ENCODE measurements at regions not wholly inside any gene's neighbourhood (a gene's known extent, or its start where the extent isn't known, plus 50 kb on each side); places are given as distances from the start of the nearest gene placed in this dataset.

DNA sequence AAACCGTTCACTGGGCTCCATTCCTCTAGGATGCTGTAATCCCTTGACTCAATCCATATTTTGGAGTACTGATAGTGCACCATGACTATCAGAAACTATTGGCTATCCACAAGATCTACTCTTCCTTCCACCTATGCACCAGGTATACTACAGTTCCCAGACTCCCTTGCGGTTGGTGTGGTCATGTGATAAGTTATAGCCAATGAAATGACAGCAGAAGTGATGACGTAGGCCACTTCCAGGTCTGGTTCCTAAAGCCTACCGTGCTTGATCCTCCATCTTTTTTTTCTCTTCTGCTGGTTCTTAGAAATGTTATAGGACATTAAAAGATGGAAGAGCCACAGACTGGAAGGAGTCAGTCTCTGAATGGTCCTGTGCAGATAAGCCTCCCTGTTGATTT lies 278.8 kb upstream of the C16orf82 start:
- no peak for DNase-seq (ENCODE audit: low spot score)

DNA sequence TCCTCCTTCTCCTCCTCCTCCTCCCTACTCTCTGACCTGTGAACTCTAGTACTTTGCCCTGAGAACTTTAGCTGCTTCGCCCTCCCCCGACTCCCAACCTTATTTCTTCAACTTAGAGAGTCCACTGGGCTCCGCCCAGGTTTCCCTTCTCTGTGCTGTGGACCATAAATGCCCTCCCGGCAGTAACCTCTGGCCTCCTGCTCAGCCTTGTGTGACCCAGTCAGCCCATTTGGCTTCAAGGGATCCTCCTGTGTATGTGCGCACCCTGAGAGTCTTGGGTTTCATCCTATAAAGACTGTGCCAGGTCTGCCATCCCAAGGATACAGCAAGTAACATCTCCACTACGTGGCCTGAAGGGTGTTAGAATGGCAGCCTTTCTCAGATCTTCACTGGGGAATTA lies 275.6 kb upstream of the C16orf82 start:
- DNase-seq (ENCODE audit: low spot score) = no peak
- in situ Hi-C loops (cut with MboI; ENCODE audit: low pct_unique_long_range_greater_than_20kb, low sequenced_read_pairs, unreplicated experiment) = no loop called here
- TF ChIP-seq, protein P1, sequence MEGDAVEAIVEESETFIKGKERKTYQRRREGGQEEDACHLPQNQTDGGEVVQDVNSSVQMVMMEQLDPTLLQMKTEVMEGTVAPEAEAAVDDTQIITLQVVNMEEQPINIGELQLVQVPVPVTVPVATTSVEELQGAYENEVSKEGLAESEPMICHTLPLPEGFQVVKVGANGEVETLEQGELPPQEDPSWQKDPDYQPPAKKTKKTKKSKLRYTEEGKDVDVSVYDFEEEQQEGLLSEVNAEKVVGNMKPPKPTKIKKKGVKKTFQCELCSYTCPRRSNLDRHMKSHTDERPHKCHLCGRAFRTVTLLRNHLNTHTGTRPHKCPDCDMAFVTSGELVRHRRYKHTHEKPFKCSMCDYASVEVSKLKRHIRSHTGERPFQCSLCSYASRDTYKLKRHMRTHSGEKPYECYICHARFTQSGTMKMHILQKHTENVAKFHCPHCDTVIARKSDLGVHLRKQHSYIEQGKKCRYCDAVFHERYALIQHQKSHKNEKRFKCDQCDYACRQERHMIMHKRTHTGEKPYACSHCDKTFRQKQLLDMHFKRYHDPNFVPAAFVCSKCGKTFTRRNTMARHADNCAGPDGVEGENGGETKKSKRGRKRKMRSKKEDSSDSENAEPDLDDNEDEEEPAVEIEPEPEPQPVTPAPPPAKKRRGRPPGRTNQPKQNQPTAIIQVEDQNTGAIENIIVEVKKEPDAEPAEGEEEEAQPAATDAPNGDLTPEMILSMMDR (IDR thresholded peaks at IDR 0.05; ENCODE audit: extremely low read depth, insufficient read depth, missing control alignments) = no peak

More for the DNA sequence above, 278.8 kb upstream of the C16orf82 start:
- TF ChIP-seq, protein P1 (IDR thresholded peaks at IDR 0.05; ENCODE audit: extremely low read depth, insufficient read depth, missing control alignments) = no peak
- in situ Hi-C loops (cut with MboI; ENCODE audit: low pct_unique_long_range_greater_than_20kb, low sequenced_read_pairs, unreplicated experiment) = no loop called here

DNA sequence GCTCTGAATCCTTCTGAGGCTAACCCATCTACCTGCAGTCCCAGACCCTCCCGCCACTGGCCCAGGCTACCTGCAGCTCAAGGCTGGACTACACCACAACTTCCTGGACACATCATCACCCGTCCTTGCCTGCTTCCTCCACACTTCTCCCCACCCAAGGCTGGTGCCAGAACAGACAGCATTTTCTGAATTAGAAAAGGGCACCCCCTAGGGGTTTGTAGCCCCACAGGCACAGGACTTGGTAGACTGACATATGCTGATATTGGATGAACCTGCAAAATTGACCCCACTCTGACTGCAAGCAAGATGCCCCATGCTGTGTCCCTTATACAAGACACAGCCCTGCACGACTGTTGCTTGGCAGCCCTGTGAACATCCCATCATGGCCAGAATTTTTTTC lies 271.5 kb upstream of the C16orf82 start:
- in situ Hi-C loops (cut with MboI; ENCODE audit: low pct_unique_long_range_greater_than_20kb, low sequenced_read_pairs, unreplicated experiment) = no loop called here
- TF ChIP-seq, protein P1 (IDR thresholded peaks at IDR 0.05; ENCODE audit: extremely low read depth, insufficient read depth, missing control alignments) = no peak
- DNase-seq (ENCODE audit: low spot score) = no peak

DNA sequence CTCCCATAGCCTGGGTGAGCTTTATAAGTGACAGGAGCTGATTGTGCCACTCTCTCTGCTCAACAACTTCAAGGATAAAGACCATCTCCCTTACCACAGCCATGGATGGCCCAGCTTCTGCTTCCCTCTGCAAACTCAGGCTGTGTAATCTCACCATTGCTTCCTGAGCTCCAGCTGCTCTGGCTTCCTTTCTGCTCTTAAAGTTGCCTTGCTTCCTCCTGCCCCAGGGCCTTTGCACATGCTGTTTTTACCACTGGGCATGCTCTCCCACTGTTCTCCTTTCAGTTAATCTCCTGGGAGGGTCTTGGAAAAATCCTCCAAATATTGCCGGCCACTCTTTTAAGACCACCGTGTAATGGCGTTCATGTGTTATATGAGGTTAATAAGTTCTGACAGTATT lies 265.1 kb upstream of the C16orf82 start:
- in situ Hi-C loops (cut with MboI; ENCODE audit: low pct_unique_long_range_greater_than_20kb, low sequenced_read_pairs, unreplicated experiment) = no loop called here
- TF ChIP-seq, protein P1 (IDR thresholded peaks at IDR 0.05; ENCODE audit: extremely low read depth, insufficient read depth, missing control alignments) = no peak
- no peak for DNase-seq (ENCODE audit: low spot score)

DNA sequence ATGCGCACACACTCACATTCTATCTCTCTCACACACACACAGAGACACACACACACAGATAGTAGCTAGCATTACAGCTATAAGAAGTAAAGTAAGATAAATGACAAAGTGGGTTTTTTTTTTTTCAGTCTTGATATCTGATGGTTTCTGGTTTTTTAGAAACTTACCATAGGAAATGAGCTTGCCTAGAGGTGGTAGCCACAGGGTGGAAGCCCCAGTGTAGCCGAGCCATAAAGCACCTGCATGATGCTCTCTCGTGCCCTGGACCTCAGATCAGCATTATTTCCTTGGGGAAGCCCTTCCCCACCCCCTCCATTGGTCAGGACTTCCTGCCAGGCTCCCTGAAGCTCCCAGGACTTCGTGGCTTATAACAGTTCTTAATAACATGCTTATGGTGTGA lies 264.3 kb upstream of the C16orf82 start:
- TF ChIP-seq, protein P1 (IDR thresholded peaks at IDR 0.05; ENCODE audit: extremely low read depth, insufficient read depth, missing control alignments) = no peak
- in situ Hi-C loops (cut with MboI; ENCODE audit: low pct_unique_long_range_greater_than_20kb, low sequenced_read_pairs, unreplicated experiment) = no loop called here
- DNase-seq (ENCODE audit: low spot score) = no peak

DNA sequence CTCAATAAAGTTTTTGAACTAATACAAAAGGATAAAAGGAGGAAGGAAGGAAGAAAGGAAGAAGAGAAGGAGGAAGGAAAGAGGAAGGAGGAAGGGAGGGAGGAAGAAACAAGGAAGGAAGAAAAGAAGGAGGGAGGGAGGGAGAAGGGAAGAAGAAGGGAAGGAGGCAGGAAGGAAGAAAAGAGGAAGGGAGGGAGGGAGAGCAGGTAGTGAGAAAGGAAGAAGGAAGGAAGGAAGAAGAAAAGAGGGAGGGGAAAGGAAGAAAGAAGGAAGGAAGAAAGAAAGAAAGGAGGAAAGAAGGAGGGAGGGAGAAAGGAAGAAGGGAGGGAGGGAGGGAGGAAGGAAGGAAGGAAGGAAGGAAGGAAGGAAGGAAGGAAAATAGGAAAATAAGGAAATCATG lies 263.8 kb upstream of the C16orf82 start:
- TF ChIP-seq, protein P1 (IDR thresholded peaks at IDR 0.05; ENCODE audit: extremely low read depth, insufficient read depth, missing control alignments) = no peak
- in situ Hi-C loops (cut with MboI; ENCODE audit: low pct_unique_long_range_greater_than_20kb, low sequenced_read_pairs, unreplicated experiment) = no loop called here
- no peak for DNase-seq (ENCODE audit: low spot score)

DNA sequence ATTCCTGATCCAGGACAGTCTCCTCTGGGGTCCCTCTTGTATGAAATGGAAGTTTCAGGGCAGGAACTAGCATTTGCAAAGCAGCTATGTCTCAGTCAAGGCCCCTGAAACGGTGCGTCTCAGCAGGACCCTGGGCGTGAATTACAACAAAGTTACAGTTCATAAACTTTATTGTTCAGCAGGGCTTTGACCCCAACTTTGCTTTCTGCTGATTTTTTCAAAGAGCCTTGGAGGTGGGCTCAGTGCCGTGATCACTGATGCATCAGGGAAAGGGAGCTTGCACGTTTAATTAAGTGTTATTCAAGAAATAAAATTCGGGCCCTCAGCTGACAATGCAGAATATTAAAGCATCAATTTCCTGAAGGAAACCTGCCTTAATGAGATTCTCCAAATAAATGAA lies 260.1 kb upstream of the C16orf82 start:
- no peak for DNase-seq (ENCODE audit: low spot score)
- TF ChIP-seq, protein P1 (IDR thresholded peaks at IDR 0.05; ENCODE audit: extremely low read depth, insufficient read depth, missing control alignments) = no peak
- in situ Hi-C loops (cut with MboI; ENCODE audit: low pct_unique_long_range_greater_than_20kb, low sequenced_read_pairs, unreplicated experiment) = no loop called here

Data from GM13977 (cell line).